Osteoblast (primary cell): ENCODE measurements at regions not wholly inside any gene's neighbourhood (a gene's known extent, or its start where the extent isn't known, plus 50 kb on each side); places are given as distances from the start of the nearest gene placed in this dataset.

Experiments used
- DNase-seq: peaks from one replicate; pipeline ENCODE4 v3.0.0; 2011; ENCODE audit warnings: low spot score, mixed read lengths; ENCODE audit not compliant: insufficient read length; ENCODE audit errors: missing footprints
- H2AFZ ChIP-seq: 2 replicates; pipeline ENCODE4 v1.6.0; 2011; ENCODE audit warnings: mild to moderate bottlenecking, low read length
- H3K27ac ChIP-seq: 2 replicates; pipeline ENCODE4 v1.5.1; 2011; ENCODE audit warnings: mild to moderate bottlenecking, low read depth, low read length, moderate library complexity
- H3K27me3 ChIP-seq: 2 replicates; pipeline ENCODE4 v1.6.0; 2012; ENCODE audit warnings: mild to moderate bottlenecking, control low read depth, inconsistent platforms, low read length, moderate library complexity; ENCODE audit not compliant: insufficient read depth
- H3K36me3 ChIP-seq: 2 replicates; pipeline ENCODE4 v1.5.1; 2011; ENCODE audit warnings: mild to moderate bottlenecking, low read length, control low read depth, moderate library complexity; ENCODE audit not compliant: insufficient read depth
- H3K4me1 ChIP-seq: 2 replicates; pipeline ENCODE4 v1.5.1; 2011; ENCODE audit warnings: mild to moderate bottlenecking, low read length, control low read depth, moderate library complexity; ENCODE audit not compliant: insufficient read depth
- H3K4me2 ChIP-seq: 2 replicates; pipeline ENCODE4 v1.6.0; 2011; ENCODE audit warnings: mild to moderate bottlenecking, low read length; ENCODE audit not compliant: insufficient read depth
- H3K4me3 ChIP-seq: fragments of 200-600 bp; sonication (generic); 3 replicates; pipeline ENCODE4 v1.5.1; 2012; ENCODE audit warnings: mild to moderate bottlenecking, low read length, inconsistent platforms; ENCODE audit not compliant: insufficient read depth
- H3K79me2 ChIP-seq: 2 replicates; pipeline ENCODE4 v1.6.0; 2012; ENCODE audit warnings: mild to moderate bottlenecking, low read length, control low read depth, inconsistent platforms; ENCODE audit not compliant: insufficient read depth
- H3K9me3 ChIP-seq: 2 replicates; pipeline ENCODE4 v1.5.1; 2011; ENCODE audit warnings: low read depth, low read length, control low read depth
- H4K20me1 ChIP-seq: 2 replicates; pipeline ENCODE4 v1.6.0; 2012; ENCODE audit warnings: mild to moderate bottlenecking, low read length, control low read depth; ENCODE audit not compliant: insufficient read depth
- CTCF ChIP-seq: IDR thresholded peaks from 2 replicates; pipeline ENCODE4 v1.5.1; 2011; ENCODE audit warnings: mild to moderate bottlenecking, low read depth, low read length, moderate library complexity; ENCODE audit errors: extremely low read depth

- Histone ChIP-seq H3K4me2 (no peak overlapping the region), H3K4me1 (no peaks in the 10 kb centered on the region), H2AFZ (no peak overlapping the region), H3K27ac (no peak overlapping the region), H3K9me3 (no peaks in the 10 kb centered on the region), H3K4me3 (no peak overlapping the region), H3K27me3 (no peaks in the 10 kb centered on the region), H3K79me2 (no peaks in the 10 kb centered on the region), H4K20me1 (no peaks in the 10 kb centered on the region), H3K36me3 (no peaks in the 10 kb centered on the region)
- no peak for TF ChIP-seq CTCF
- no peak for DNase-seq
Observed at GRCh38 chr1:80075351-80075750, 1068.8 kb upstream of the ADGRL4 start.

GRCh38 chr1:80072563-80072962 lies 1066.0 kb upstream of the ADGRL4 start:
- no peaks in the 10 kb centered on the region for H3K36me3 ChIP-seq
- no peaks in the 10 kb centered on the region for H3K27me3 ChIP-seq
- no peaks in the 10 kb centered on the region for H3K79me2 ChIP-seq
- no peaks in the 10 kb centered on the region for H3K4me1 ChIP-seq
- H3K27ac ChIP-seq = no peak overlapping the region
- H4K20me1 ChIP-seq = no peaks in the 10 kb centered on the region
- no peak overlapping the region for H2AFZ ChIP-seq
- H3K9me3 ChIP-seq = no peaks in the 10 kb centered on the region
- no peak for DNase-seq
- H3K4me2 ChIP-seq = no peak overlapping the region
- no peak overlapping the region for H3K4me3 ChIP-seq
- TF ChIP-seq CTCF = no peak

- H2AFZ ChIP-seq = no peak overlapping the region
- no peaks in the 10 kb centered on the region for H3K36me3 ChIP-seq
- no peak overlapping the region for H3K27ac ChIP-seq
- no peak overlapping the region for H3K4me2 ChIP-seq
- TF ChIP-seq CTCF = no peak
- no peaks in the 10 kb centered on the region for H3K27me3 ChIP-seq
- H3K4me1 ChIP-seq = no peaks in the 10 kb centered on the region
- no peaks in the 10 kb centered on the region for H3K79me2 ChIP-seq
- H3K4me3 ChIP-seq = no peak overlapping the region
- H3K9me3 ChIP-seq = no peaks in the 10 kb centered on the region
- no peak for DNase-seq
- H4K20me1 ChIP-seq = no peaks in the 10 kb centered on the region
Observed at GRCh38 chr1:80066060-80066459, 1059.5 kb upstream of the ADGRL4 start.

GRCh38 chr1:80064524-80064923 lies 1058.0 kb upstream of the ADGRL4 start:
- H3K27ac ChIP-seq = no peak overlapping the region
- H3K4me2 ChIP-seq = no peak overlapping the region
- DNase-seq = no peak
- H3K4me1 ChIP-seq = no peaks in the 10 kb centered on the region
- H4K20me1 ChIP-seq = no peaks in the 10 kb centered on the region
- H3K79me2 ChIP-seq = no peaks in the 10 kb centered on the region
- no peaks in the 10 kb centered on the region for H3K36me3 ChIP-seq
- H3K9me3 ChIP-seq = no peaks in the 10 kb centered on the region
- no peaks in the 10 kb centered on the region for H3K27me3 ChIP-seq
- no peak overlapping the region for H3K4me3 ChIP-seq
- no peak overlapping the region for H2AFZ ChIP-seq
- TF ChIP-seq CTCF = no peak
